ENCODE measurements at regions not wholly inside any gene's neighbourhood (a gene's known extent, or its start where the extent isn't known, plus 50 kb on each side); places are given as distances from the start of the nearest gene placed in this dataset.

- no peaks in the 10 kb centered on the region for H3K27me3 ChIP-seq
- TF ChIP-seq CTCF (IDR thresholded peaks at IDR 0.05; ENCODE audit: low read depth, low read length): peak; percentile 66
- no peaks in the 10 kb centered on the region for H3K36me3 ChIP-seq
- H3K27ac ChIP-seq: no peak overlapping the region
- no peaks in the 10 kb centered on the region for H3K9me3 ChIP-seq (ENCODE audit: low read depth)
- no peaks in the 10 kb centered on the region for H3K4me1 ChIP-seq (ENCODE audit: low read depth)
- no peak overlapping the region for H3K4me3 ChIP-seq
- DNase-seq (ENCODE audit: low read depth in 1 of 2, low spot score in 1 of 2): peak; percentile 7 to 50
Measured at GRCh38 chr9:13688990-13689600, 409.6 kb upstream of the MPDZ start.

DNA sequence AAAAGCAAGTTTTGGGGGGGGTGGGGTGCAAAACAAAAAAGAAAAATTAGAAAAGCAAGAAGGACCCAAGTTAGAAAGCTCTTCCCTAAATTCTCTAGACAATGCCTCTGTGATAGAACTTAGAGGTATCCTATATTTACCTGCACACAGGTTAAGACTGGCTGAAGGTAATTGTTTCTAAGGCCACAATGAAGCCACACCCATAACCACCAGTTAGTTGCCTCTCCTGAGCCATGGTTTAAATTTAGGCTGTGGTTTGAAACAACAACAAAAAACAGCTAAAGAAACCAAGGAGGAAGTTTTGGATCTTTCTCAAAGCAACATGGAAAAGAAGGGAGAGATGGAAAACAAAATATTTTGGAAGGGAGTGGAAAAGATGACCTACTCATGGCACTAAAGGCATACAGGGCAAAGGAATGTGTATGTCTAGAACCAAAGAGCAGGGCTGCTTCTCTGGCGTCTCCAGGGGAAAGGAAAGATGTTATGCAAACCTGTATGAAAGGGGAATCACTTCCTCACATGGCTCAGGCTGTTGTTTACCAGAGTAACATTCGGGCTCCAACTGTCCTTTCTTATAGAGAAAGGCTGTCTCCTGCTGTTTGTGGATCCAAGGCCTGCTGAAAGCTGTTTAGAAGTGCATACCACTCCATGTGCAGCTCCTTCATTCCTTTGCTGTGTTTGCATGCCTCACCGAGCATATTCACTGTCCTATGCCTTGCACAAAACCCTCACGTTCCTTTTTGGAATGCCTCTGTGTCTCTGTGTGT, 408.9 kb upstream of the MPDZ start:
- no peaks in the 10 kb centered on the region for H3K36me3 ChIP-seq
- no peak overlapping the region for H3K4me3 ChIP-seq
- H3K4me1 ChIP-seq (ENCODE audit: low read depth): no peaks in the 10 kb centered on the region
- H3K9me3 ChIP-seq (ENCODE audit: low read depth): no peaks in the 10 kb centered on the region
- DNase-seq (ENCODE audit: low read depth in 1 of 2, low spot score in 1 of 2): peak in 1 of 2 donors; percentile 20
- no peak for TF ChIP-seq CTCF (IDR thresholded peaks at IDR 0.05; ENCODE audit: low read depth, low read length)
- peak overlapping the region; percentile 16 for H3K27ac ChIP-seq
- H3K27me3 ChIP-seq: no peaks in the 10 kb centered on the region

DNA sequence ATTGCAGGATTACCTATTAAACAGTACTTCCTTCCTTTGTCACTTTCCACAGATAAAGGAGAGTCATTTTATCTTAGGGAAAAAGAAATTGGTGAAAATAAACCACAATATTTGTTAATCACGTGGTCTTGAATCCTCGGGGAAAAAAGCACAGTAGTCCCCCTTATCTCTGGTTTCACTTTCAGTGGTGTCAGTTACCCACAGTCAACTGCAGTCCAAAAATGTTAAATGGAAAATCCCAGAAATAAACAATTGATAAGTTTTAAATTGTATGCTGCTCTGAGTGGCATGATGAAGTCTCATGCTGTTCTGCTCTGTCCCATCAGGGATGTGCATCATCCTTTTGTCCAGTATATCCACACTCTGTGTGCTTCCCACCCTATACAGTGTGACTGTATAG, 405.2 kb upstream of the MPDZ start:
- no peak for TF ChIP-seq CTCF (IDR thresholded peaks at IDR 0.05; ENCODE audit: low read depth, low read length)
- Histone ChIP-seq H3K4me1 (ENCODE audit: low read depth) (no peaks in the 10 kb centered on the region), H3K27ac (no peak overlapping the region), H3K36me3 (no peaks in the 10 kb centered on the region), H3K4me3 (no peak overlapping the region), H3K27me3 (no peaks in the 10 kb centered on the region), H3K9me3 (ENCODE audit: low read depth) (no peaks in the 10 kb centered on the region)
- DNase-seq (ENCODE audit: low read depth in 1 of 2, low spot score in 1 of 2): peak in 1 of 2 donors; percentile 34

GRCh38 chr9:13677801-13678200, 398.3 kb upstream of the MPDZ start:
- Histone ChIP-seq H3K4me1 (ENCODE audit: low read depth) (peaks cover 12% of the 10 kb centered on the region), H3K27me3 (no peaks in the 10 kb centered on the region), H3K27ac (no peak overlapping the region), H3K36me3 (no peaks in the 10 kb centered on the region), H3K4me3 (no peak overlapping the region), H3K9me3 (ENCODE audit: low read depth) (no peaks in the 10 kb centered on the region)
- no peak for DNase-seq (ENCODE audit: low read depth in 1 of 2, low spot score in 1 of 2)
- no peak for TF ChIP-seq CTCF (IDR thresholded peaks at IDR 0.05; ENCODE audit: low read depth, low read length)

DNA sequence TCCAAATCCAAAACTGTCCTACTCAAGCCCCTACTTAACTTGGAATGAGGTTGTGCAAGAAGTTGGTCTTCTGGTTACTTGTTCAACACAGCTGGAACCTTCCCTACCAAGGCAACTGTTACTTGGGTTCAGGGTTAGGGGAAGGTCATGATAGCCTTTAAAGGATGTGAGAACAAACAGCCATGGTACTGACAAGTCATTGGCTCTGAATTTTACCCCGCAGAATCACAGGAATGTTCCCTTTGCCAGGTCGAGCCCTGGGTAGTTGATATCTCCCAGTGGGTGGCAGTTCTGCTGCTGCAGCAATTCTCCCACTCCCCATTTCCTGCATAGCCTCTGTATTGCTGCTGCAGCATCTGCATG, 396.1 kb upstream of the MPDZ start:
- H3K27ac ChIP-seq: no peak overlapping the region
- H3K4me1 ChIP-seq (ENCODE audit: low read depth): peaks cover 12% of the 10 kb centered on the region
- H3K36me3 ChIP-seq: no peaks in the 10 kb centered on the region
- H3K9me3 ChIP-seq (ENCODE audit: low read depth): no peaks in the 10 kb centered on the region
- peak; percentile 24 to 33 for DNase-seq (ENCODE audit: low read depth in 1 of 2, low spot score in 1 of 2)
- no peaks in the 10 kb centered on the region for H3K27me3 ChIP-seq
- no peak for TF ChIP-seq CTCF (IDR thresholded peaks at IDR 0.05; ENCODE audit: low read depth, low read length)
- no peak overlapping the region for H3K4me3 ChIP-seq
